Fibroblast of lung (primary cell): ENCODE measurements at regions not wholly inside any gene's neighbourhood (a gene's known extent, or its start where the extent isn't known, plus 50 kb on each side); places are given as distances from the start of the nearest gene placed in this dataset.

Experiments
- DNase-seq, 2 donors: peaks; one replicate each; pipeline versions ENCODE4 v3.0.0 to v3.0.0-alpha.2; 2010; ENCODE audit warnings: low read depth in 2 of 2
- H2AFZ ChIP-seq: 2 replicates; pipeline ENCODE4 v1.5.1; 2012; ENCODE audit warnings: low read length, control low read depth, inconsistent platforms
- H3K27ac ChIP-seq: 2 replicates; pipeline ENCODE4 v1.5.1; 2011; ENCODE audit warnings: low read length, control low read depth; ENCODE audit not compliant: insufficient read depth
- H3K27me3 ChIP-seq: 2 replicates; pipeline ENCODE4 v1.5.1; 2011; ENCODE audit warnings: mild to moderate bottlenecking, low read length; ENCODE audit not compliant: control insufficient read depth, insufficient read depth
- H3K36me3 ChIP-seq: 2 replicates; pipeline ENCODE4 v1.5.1; 2011; ENCODE audit warnings: low read length; ENCODE audit not compliant: control insufficient read depth, insufficient read depth
- H3K4me1 ChIP-seq: 2 replicates; pipeline ENCODE4 v1.5.1; 2011; ENCODE audit warnings: low read length; ENCODE audit not compliant: control insufficient read depth, insufficient read depth; ENCODE audit errors: extremely low read depth
- H3K4me2 ChIP-seq: 2 replicates; pipeline ENCODE4 v1.5.1; 2011; ENCODE audit warnings: low read length, control low read depth; ENCODE audit not compliant: insufficient read depth; ENCODE audit errors: extremely low read depth
- H3K4me3 ChIP-seq, 4 experiments: fragments of 200-600 bp in 1 of 4; sonication (generic) in 1 of 4; replicated peaks in 1 of 4; 2 replicates each; pipeline ENCODE4 v1.5.1; 2011 to 2016; ENCODE audit warnings: low read length in 4 of 4, low read depth in 3 of 4, mild to moderate bottlenecking in 3 of 4, control low read depth in 2 of 4, inconsistent platforms in 1 of 4, mixed read lengths in 1 of 4; ENCODE audit not compliant: insufficient read depth in 1 of 4; ENCODE audit errors: control extremely low read depth in 1 of 4
- H3K79me2 ChIP-seq: 2 replicates; pipeline ENCODE4 v1.5.1; 2012; ENCODE audit warnings: mild to moderate bottlenecking, low read length, inconsistent platforms; ENCODE audit not compliant: control insufficient read depth, insufficient read depth
- H3K9ac ChIP-seq: 2 replicates; pipeline ENCODE4 v1.5.1; 2011; ENCODE audit warnings: mild to moderate bottlenecking, low read length, control low read depth; ENCODE audit not compliant: insufficient read depth
- H3K9me3 ChIP-seq: 2 replicates; pipeline ENCODE4 v1.5.1; 2012; ENCODE audit warnings: low read depth, low read length; ENCODE audit not compliant: control insufficient read depth, insufficient read depth
- H4K20me1 ChIP-seq: 2 replicates; pipeline ENCODE4 v1.5.1; 2011; ENCODE audit warnings: low read length; ENCODE audit not compliant: control insufficient read depth, insufficient read depth; ENCODE audit errors: extremely low read depth
- CTCF ChIP-seq, 2 donors: IDR thresholded peaks in 1 of 2; conservative IDR thresholded peaks in 1 of 2; 1 replicate in 1 of 2; 2 replicates in 1 of 2; pipeline ENCODE4 v1.5.1; 2011 to 2012; ENCODE audit warnings: low read length in 2 of 2, control low read depth in 1 of 2, inconsistent platforms in 1 of 2, low read depth in 1 of 2, mild to moderate bottlenecking in 1 of 2
- EZH2 ChIP-seq: IDR thresholded peaks from 2 replicates; pipeline ENCODE4 v1.5.1; 2012; ENCODE audit warnings: low read length, control low read depth, mild to moderate bottlenecking; ENCODE audit errors: missing control alignments

GRCh38 chr2:120867290-120868241 is 131.9 kb downstream of the GLI2 start:
- peak overlapping the region; percentile 92 for H3K4me2 ChIP-seq
- TF ChIP-seq EZH2 = no peak
- no peak for TF ChIP-seq CTCF (conservative IDR thresholded peaks at IDR 0.05 in 1 of 2, IDR thresholded peaks at IDR 0.05 in 1 of 2; ENCODE audit: low read depth in 1 of 2, low read length in 2 of 2)
- H3K9ac ChIP-seq = peak overlapping the region; percentile 58
- peak overlapping the region; percentile 74 for H3K27ac ChIP-seq
- H2AFZ ChIP-seq = peak overlapping the region; percentile 40
- no peaks in the 10 kb centered on the region for H3K36me3 ChIP-seq
- no peaks in the 10 kb centered on the region for H4K20me1 ChIP-seq
- peak; percentile 88 to 90 for DNase-seq
- H3K79me2 ChIP-seq = peaks cover 18% of the 10 kb centered on the region
- peaks cover 15% of the 10 kb centered on the region for H3K4me1 ChIP-seq
- H3K4me3 ChIP-seq = peak overlapping the region; percentile 20 to 57 (median 44)
- no peaks in the 10 kb centered on the region for H3K27me3 ChIP-seq
- no peaks in the 10 kb centered on the region for H3K9me3 ChIP-seq

GRCh38 chr2:120868366-120868765 is 132.7 kb downstream of the GLI2 start:
- Histone ChIP-seq H3K4me2 (peak overlapping the region; percentile 92), H3K4me3 (peak overlapping the region; percentile 20 to 57 (median 44)), H3K9ac (no peak overlapping the region), H4K20me1 (no peaks in the 10 kb centered on the region), H3K9me3 (no peaks in the 10 kb centered on the region), H3K27me3 (no peaks in the 10 kb centered on the region), H3K4me1 (peaks cover 12% of the 10 kb centered on the region), H3K36me3 (no peaks in the 10 kb centered on the region), H3K79me2 (peaks cover 22% of the 10 kb centered on the region), H3K27ac (peak overlapping the region; percentile 74), H2AFZ (no peak overlapping the region)
- TF ChIP-seq CTCF (conservative IDR thresholded peaks at IDR 0.05 in 1 of 2, IDR thresholded peaks at IDR 0.05 in 1 of 2; ENCODE audit: low read depth in 1 of 2, low read length in 2 of 2) (no peak), EZH2 (no peak)
- no peak for DNase-seq

- Histone ChIP-seq H3K4me3 (no peak overlapping the region), H3K4me2 (no peak overlapping the region), H3K9me3 (no peaks in the 10 kb centered on the region), H3K27ac (no peak overlapping the region), H2AFZ (no peak overlapping the region), H3K4me1 (peaks cover 12% of the 10 kb centered on the region), H3K9ac (no peak overlapping the region), H3K27me3 (no peaks in the 10 kb centered on the region), H3K36me3 (no peaks in the 10 kb centered on the region), H3K79me2 (peaks cover 24% of the 10 kb centered on the region), H4K20me1 (no peaks in the 10 kb centered on the region)
- DNase-seq = no peak
- TF ChIP-seq CTCF (conservative IDR thresholded peaks at IDR 0.05 in 1 of 2, IDR thresholded peaks at IDR 0.05 in 1 of 2; ENCODE audit: low read depth in 1 of 2, low read length in 2 of 2) (no peak), EZH2 (no peak)
Observed at GRCh38 chr2:120869036-120869729, 133.5 kb downstream of the GLI2 start.
